H7 (cell line): ENCODE measurements at regions not wholly inside any gene's neighbourhood (a gene's known extent, or its start where the extent isn't known, plus 50 kb on each side); places are given as distances from the start of the nearest gene placed in this dataset.

ENCODE experiments used
- DNase-seq: peaks from one replicate; pipeline ENCODE4 v3.0.0; 2012
- H3K27me3 ChIP-seq: 2 replicates; pipeline ENCODE4 v1.6.0; 2011; ENCODE audit warnings: mild to moderate bottlenecking, low read length; ENCODE audit not compliant: control insufficient read depth, insufficient read depth
- H3K36me3 ChIP-seq: replicated peaks from 2 replicates; pipeline ENCODE4 v1.5.1; 2011; ENCODE audit warnings: low read length; ENCODE audit not compliant: control insufficient read depth, insufficient read depth
- H3K4me3 ChIP-seq: 2 replicates; pipeline ENCODE4 v1.5.1; 2011; ENCODE audit warnings: low read depth, mild to moderate bottlenecking, control low read depth, low read length, moderate library complexity; ENCODE audit not compliant: insufficient read depth

- no peaks in the 10 kb centered on the region for H3K36me3 ChIP-seq
- no peaks in the 10 kb centered on the region for H3K27me3 ChIP-seq
- no peak for DNase-seq
- no peak overlapping the region for H3K4me3 ChIP-seq
Observed at GRCh38 chr5:60148366-60148765, 254.8 kb upstream of the PDE4D start.

GRCh38 chr5:60147791-60148190 lies 254.3 kb upstream of the PDE4D start:
- H3K36me3 ChIP-seq: no peaks in the 10 kb centered on the region
- no peak overlapping the region for H3K4me3 ChIP-seq
- no peak for DNase-seq
- no peaks in the 10 kb centered on the region for H3K27me3 ChIP-seq

- no peaks in the 10 kb centered on the region for H3K27me3 ChIP-seq
- no peak overlapping the region for H3K4me3 ChIP-seq
- DNase-seq: no peak
- no peaks in the 10 kb centered on the region for H3K36me3 ChIP-seq
Observed at GRCh38 chr5:60143942-60144549, 250.5 kb upstream of the PDE4D start.

- no peaks in the 10 kb centered on the region for H3K27me3 ChIP-seq
- no peak for DNase-seq
- H3K36me3 ChIP-seq: no peaks in the 10 kb centered on the region
- H3K4me3 ChIP-seq: no peak overlapping the region
Observed at GRCh38 chr5:60141119-60141518, 247.6 kb upstream of the PDE4D start.

DNA sequence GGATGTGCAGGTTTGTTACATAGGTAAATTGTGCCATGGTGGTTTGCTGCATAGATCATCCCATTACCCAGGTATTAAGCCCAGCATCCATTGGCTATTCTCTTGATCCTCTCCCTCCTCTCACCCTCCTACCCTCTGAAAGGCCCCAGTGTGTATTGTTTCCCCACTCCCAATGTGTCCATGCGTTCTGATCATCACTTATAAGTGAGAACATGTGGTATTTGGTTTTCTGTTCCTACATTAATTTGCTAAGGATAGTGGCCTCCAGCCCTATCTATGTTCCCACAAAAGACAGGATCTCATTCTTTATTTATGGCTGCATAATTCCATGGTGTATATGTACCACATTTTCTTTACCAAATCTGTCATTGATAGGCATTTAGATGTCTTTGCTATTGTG lies 243.3 kb upstream of the PDE4D start:
- no peaks in the 10 kb centered on the region for H3K27me3 ChIP-seq
- H3K36me3 ChIP-seq: no peaks in the 10 kb centered on the region
- H3K4me3 ChIP-seq: no peak overlapping the region
- no peak for DNase-seq

DNA sequence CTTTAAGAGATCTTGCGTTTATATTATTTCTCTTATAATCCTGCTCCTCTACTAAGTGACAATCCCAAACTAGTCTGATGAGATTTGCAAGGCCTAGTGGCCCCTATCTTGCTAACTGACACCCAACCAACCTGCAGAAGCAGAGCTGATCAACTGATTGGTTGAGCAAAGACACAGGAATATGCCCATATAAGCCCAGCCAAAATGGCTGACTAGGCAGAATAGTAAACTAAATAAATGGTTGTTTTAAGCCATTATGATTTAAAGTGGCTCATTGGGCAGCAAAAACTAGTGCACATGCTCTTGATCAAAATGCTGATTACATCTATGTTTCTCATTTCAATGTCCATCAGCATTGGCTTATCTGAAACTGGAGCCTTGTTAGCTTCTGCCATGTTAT lies 238.0 kb upstream of the PDE4D start:
- no peak for DNase-seq
- Histone ChIP-seq H3K4me3 (no peak overlapping the region), H3K27me3 (no peaks in the 10 kb centered on the region), H3K36me3 (no peaks in the 10 kb centered on the region)

DNA sequence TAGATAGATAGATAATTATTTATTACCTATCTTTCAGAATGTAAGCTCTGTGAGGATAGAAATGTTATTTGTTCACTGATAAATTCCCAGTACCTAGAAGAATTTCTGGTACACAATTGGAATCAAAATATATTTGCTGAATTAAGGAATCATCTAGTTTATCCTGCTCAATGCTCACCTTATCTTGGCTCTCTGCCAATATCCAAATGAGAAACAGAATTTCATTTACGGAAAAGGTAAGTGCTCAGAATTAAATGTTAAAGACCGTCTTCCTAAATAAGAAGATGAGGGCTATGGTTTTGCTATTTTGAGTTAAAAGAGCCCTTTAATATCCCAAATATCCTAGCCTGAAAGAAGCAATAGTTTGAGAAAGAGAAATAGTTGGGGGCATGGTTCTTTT lies 232.1 kb upstream of the PDE4D start:
- no peak for DNase-seq
- Histone ChIP-seq H3K36me3 (no peaks in the 10 kb centered on the region), H3K27me3 (no peaks in the 10 kb centered on the region), H3K4me3 (no peak overlapping the region)

GRCh38 chr5:60102961-60103693 lies 209.6 kb upstream of the PDE4D start:
- DNase-seq: no peak
- H3K4me3 ChIP-seq: no peak overlapping the region
- H3K27me3 ChIP-seq: no peaks in the 10 kb centered on the region
- no peaks in the 10 kb centered on the region for H3K36me3 ChIP-seq

GRCh38 chr5:60101573-60101972 lies 208.0 kb upstream of the PDE4D start:
- Histone ChIP-seq H3K27me3 (no peaks in the 10 kb centered on the region), H3K36me3 (no peaks in the 10 kb centered on the region), H3K4me3 (no peak overlapping the region)
- DNase-seq: no peak

DNA sequence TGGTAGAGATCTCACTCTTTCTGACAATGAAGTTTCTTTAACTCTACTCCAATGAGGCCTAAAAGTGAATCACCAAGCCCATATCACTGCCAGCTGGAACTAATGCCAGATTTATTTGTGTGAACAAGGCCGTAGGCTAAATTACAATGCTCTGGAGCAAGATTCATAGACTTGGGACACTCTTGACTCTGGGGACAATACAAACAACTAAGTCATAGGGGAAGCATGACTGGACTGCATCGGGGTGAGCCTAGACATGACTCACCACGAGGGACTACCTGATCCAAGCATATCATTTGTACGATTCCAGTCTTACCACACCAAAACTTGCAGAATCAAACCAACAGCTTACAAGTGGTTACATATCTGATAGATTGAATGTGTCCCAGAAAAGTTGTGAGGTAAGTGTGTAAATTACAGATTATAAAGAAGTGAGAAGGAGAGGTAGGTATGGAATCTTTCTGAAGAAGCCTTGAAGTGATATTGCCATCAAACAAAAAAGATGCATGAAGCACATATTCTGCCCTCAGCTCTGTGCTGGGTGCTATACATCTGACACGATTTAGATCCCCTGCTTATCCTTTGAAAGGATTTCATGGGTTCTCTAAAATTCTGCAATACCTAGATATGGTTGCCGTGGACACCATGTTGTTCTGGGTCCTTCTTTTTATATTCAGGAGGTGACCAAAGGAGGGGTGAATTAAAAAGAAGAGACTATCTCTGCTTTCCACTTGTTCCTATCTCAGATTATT lies 199.3 kb upstream of the PDE4D start:
- H3K4me3 ChIP-seq: no peak overlapping the region
- H3K36me3 ChIP-seq: no peaks in the 10 kb centered on the region
- DNase-seq: no peak
- H3K27me3 ChIP-seq: no peaks in the 10 kb centered on the region

- Histone ChIP-seq H3K36me3 (no peaks in the 10 kb centered on the region), H3K4me3 (no peak overlapping the region), H3K27me3 (no peaks in the 10 kb centered on the region)
- DNase-seq: no peak
Observed at GRCh38 chr5:60086583-60086982, 193.1 kb upstream of the PDE4D start.

- Histone ChIP-seq H3K27me3 (no peaks in the 10 kb centered on the region), H3K36me3 (no peaks in the 10 kb centered on the region), H3K4me3 (no peak overlapping the region)
- DNase-seq: no peak
Observed at GRCh38 chr5:60084226-60084625, 190.7 kb upstream of the PDE4D start.

DNA sequence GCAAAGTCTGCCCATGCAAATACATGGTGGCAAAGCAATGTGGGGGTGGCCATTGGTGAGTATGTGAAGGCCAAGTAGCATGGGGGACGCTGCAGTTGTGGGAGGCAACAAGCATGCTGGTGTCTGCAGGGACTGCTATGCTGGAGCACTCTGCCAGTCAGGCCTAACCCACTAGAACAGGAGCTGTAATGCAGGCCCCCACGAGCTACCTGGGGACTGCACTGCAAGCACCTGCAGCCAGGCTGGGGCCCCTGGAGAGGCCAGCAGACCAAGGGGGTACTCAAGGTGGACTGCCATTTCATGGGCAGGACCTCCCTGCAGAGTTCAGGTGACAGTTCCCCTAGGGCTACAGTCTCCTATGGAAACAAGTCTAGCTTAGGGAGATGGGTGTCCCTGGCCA lies 183.8 kb upstream of the PDE4D start:
- no peak overlapping the region for H3K4me3 ChIP-seq
- H3K27me3 ChIP-seq: no peaks in the 10 kb centered on the region
- DNase-seq: no peak
- no peaks in the 10 kb centered on the region for H3K36me3 ChIP-seq

DNA sequence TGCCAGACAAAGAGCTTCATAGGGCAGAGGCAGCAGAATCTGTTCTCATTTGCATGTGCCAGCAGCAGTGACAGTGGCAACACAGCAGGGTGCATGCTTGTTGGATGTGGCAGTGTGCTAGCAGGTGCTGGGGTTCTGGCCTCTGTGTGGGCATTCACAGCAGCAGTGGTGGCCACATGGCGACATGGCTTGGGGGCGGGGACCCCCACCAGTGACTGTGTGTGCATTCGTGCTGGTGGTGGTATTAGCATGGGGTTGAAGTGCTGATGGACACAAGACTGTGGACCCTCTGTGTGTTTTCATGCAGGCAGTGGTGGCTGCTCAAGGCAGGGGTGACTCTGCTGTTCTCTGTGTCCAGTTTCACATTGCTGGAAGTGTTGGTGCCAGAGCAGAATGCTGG lies 183.2 kb upstream of the PDE4D start:
- Histone ChIP-seq H3K27me3 (no peaks in the 10 kb centered on the region), H3K4me3 (no peak overlapping the region), H3K36me3 (no peaks in the 10 kb centered on the region)
- no peak for DNase-seq

GRCh38 chr5:60066502-60066901 lies 173.0 kb upstream of the PDE4D start:
- DNase-seq: no peak
- Histone ChIP-seq H3K4me3 (no peak overlapping the region), H3K36me3 (no peaks in the 10 kb centered on the region), H3K27me3 (no peaks in the 10 kb centered on the region)
